ENCODE measurements at regions not wholly inside any gene's neighbourhood (a gene's known extent, or its start where the extent isn't known, plus 50 kb on each side); places are given as distances from the start of the nearest gene placed in this dataset.

DNA sequence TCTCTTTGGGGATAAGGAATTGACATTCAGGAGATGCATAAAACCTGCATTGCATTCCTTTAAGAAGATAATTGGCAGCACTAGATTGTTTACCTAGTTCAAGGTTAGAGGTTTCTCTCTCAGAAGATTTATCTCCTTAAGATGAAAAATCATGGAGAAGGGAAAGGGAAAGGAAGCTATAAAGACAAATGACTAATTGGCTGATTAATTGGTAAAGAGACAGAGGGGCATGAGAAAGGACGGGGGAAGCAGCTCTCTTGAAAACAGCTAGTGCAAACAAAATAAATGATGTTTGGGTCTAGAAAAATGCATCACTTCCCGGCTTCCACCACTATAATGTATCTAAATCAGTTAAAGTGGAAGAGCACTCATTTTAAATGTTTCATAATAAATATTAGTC lies 941.2 kb downstream of the XPNPEP1 start (continued):
- TF ChIP-seq YY1 (IDR thresholded peaks at IDR 0.05; ENCODE audit: low read depth, low read length) (no peak), TAF1 (IDR thresholded peaks at IDR 0.05; ENCODE audit: low read depth, low read length) (no peak), KDM4A (IDR thresholded peaks at IDR 0.05; ENCODE audit: low read depth, low read length, severe bottlenecking) (no peak), TEAD4 (IDR thresholded peaks at IDR 0.05; ENCODE audit: low read depth, low read length) (no peak)
